Stimulated activated naive CD8-positive, alpha-beta T cell treated with anti-CD3 and anti-CD28 coated beads, Interleukin-15, Interleukin-2, amounts not matched to agents 100 ng/mL and 50 ng/mL, for 24 hours (primary cell): ENCODE measurements at regions not wholly inside any gene's neighbourhood (a gene's known extent, or its start where the extent isn't known, plus 50 kb on each side); places are given as distances from the start of the nearest gene placed in this dataset.

Experiments used
- H3K27ac Mint-ChIP-seq: one replicate; pipeline ENCODE4 v1.8.0; 2021; ENCODE audit warnings: mild to moderate bottlenecking, mixed read lengths
- H3K27me3 Mint-ChIP-seq: one replicate; pipeline ENCODE4 v1.8.0; 2021; ENCODE audit warnings: mixed read lengths
- H3K36me3 Mint-ChIP-seq: one replicate; pipeline ENCODE4 v1.8.0; 2021; ENCODE audit warnings: low read depth, mixed read lengths
- H3K4me1 Mint-ChIP-seq: one replicate; pipeline ENCODE4 v1.8.0; 2021; ENCODE audit warnings: low read depth, mixed read lengths
- H3K4me3 Mint-ChIP-seq: one replicate; pipeline ENCODE4 v1.8.0; 2021; ENCODE audit warnings: mild to moderate bottlenecking, mixed read lengths
- H3K9me3 Mint-ChIP-seq: one replicate; pipeline ENCODE4 v1.8.0; 2021; ENCODE audit warnings: mixed read lengths

DNA sequence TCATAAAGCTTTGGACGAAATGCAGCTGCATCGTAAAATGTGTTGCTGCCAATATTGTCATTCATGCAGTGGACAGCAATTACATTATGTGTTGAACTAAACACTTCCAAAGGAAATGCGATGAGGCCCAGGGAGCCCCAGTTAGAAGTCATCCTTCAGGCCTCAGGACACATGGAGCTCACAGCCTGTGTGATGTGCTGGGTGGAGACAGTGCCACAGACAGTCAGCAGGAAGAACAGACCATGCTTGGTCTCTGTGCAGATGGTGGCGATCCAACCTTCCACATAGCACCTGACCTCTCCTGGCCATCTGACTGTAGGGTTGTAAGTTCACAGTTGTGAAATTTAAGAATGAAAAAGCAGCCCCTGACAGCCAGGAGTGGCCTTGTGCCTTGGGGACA lies 118.3 kb upstream of the ALKAL2 start:
- H3K27me3 Mint-ChIP-seq = no peaks in the 10 kb centered on the region
- H3K27ac Mint-ChIP-seq = no peak overlapping the region
- H3K36me3 Mint-ChIP-seq = no peaks in the 10 kb centered on the region
- H3K4me3 Mint-ChIP-seq = no peak overlapping the region
- H3K9me3 Mint-ChIP-seq = peaks cover 15% of the 10 kb centered on the region
- H3K4me1 Mint-ChIP-seq = no peaks in the 10 kb centered on the region

DNA sequence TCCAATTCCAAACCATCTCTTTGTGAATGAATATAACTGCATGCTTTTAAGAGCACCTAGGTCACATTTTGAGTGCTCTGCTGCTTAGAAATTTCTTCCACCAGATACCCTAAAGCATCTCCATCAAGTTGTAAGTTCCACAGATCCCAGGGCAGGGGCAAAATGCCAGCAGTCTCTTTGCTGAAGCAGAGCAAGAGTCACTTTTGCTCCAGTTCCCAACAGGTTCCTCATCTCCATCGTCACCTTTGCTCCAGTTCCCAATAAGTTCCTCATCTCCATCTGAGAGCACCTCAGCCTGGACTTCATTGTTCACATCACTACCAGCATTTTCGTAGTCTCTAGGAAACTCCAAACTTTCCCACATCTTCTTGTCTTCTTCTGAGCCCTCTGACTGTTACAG lies 116.7 kb upstream of the ALKAL2 start:
- Mint-ChIP-seq H3K4me3 (no peak overlapping the region), H3K27me3 (no peaks in the 10 kb centered on the region), H3K4me1 (no peaks in the 10 kb centered on the region), H3K36me3 (no peaks in the 10 kb centered on the region), H3K9me3 (peaks cover 10% of the 10 kb centered on the region), H3K27ac (no peak overlapping the region)

DNA sequence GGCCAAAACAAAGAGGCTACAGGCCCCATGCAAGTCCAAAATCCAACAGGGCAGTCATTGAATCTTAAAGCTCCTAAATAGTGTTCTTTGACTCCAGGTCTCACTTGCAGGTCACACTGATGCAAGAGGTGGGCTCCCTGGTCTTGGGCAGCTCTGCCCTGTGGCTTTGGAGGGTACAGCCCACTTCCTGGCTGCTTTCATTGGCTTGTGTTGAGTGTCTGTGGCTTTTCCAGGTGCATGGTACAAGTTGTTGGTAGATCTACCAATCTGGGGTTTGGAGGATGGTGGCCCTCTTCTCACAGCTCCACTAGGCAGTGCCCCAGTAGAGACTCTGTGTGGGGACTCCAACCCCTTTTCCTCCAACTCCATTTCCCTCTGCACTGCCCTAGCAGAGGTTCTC lies 115.8 kb upstream of the ALKAL2 start:
- no peaks in the 10 kb centered on the region for H3K27me3 Mint-ChIP-seq
- no peaks in the 10 kb centered on the region for H3K36me3 Mint-ChIP-seq
- H3K9me3 Mint-ChIP-seq = peaks cover 10% of the 10 kb centered on the region
- H3K27ac Mint-ChIP-seq = no peak overlapping the region
- H3K4me1 Mint-ChIP-seq = no peaks in the 10 kb centered on the region
- no peak overlapping the region for H3K4me3 Mint-ChIP-seq

DNA sequence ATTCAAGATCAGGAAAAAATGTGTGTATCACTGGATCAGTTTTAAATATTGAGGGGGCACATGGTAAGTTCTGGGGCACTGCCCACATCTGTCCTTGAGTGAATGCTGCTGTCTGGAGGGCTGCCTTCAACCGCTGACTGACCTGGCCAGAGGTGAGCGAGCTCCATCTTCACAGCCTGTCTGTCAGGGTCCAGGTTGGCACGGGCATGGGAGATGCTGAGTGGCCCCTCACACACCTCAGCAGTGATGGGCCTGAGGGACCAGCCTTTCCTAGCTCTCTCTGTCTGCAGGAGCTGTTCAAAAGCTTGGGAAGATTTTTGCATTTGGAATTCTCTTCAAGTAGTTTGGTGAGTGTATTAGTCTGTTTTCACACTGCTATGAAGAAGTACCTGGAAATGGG lies 114.8 kb upstream of the ALKAL2 start:
- Mint-ChIP-seq H3K27me3 (no peaks in the 10 kb centered on the region), H3K4me3 (no peak overlapping the region), H3K9me3 (peaks cover 10% of the 10 kb centered on the region), H3K36me3 (no peaks in the 10 kb centered on the region), H3K4me1 (no peaks in the 10 kb centered on the region), H3K27ac (no peak overlapping the region)

DNA sequence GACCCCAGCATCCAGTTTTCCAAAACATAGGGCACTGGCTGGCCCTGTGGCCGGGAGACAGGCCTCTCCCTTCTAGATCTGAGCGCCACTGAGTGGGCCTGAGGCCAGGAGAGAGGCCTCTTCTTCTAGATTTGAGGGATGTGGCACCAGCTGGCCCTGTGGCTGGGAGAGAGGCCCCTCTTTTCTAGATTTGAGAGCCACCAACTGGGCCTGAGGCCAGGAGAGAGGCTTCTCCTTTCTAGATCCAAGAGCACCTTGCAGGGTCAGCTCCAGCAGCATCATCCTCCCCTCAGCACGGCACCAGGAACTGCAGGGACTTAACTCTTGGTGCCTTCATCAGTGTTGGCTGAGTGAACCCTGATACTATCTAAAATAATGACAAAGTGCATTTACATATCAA lies 114.3 kb upstream of the ALKAL2 start:
- H3K4me3 Mint-ChIP-seq = no peak overlapping the region
- H3K27me3 Mint-ChIP-seq = no peaks in the 10 kb centered on the region
- H3K36me3 Mint-ChIP-seq = no peaks in the 10 kb centered on the region
- H3K9me3 Mint-ChIP-seq = peaks cover 10% of the 10 kb centered on the region
- H3K4me1 Mint-ChIP-seq = no peaks in the 10 kb centered on the region
- no peak overlapping the region for H3K27ac Mint-ChIP-seq

DNA sequence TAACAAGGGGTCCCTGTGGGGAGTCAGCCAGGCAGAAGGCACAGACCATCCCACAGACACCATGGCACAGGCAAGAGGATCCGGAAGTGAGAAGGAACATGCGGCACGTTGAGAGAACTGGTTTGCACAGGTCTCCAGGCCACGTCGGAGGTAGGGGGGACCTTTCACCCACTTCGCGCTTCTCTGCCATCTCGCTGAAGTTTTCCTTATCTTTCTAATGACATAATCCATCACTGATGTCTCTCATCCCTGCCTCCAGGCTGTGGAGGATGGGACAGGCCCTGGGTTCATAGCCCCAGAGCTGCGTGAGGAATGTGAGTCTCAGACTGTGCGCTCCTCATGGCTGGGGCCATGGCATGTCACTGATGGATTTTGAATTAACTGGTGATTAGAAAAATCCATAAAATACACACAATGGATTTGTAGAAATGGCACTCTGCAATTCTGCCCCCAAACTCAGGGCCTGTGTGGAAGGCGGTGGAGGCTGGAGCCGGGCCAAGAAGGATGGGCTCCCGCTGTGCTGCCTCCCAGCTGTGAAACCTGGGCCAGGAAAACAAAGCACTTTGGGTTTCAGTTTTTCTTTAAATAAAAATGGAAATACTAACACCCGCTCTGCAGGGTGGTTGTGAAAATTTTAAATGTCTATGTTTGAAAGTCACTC lies 113.3 kb upstream of the ALKAL2 start:
- Mint-ChIP-seq H3K27ac (no peak overlapping the region), H3K27me3 (no peaks in the 10 kb centered on the region), H3K36me3 (no peaks in the 10 kb centered on the region), H3K9me3 (peaks cover 10% of the 10 kb centered on the region), H3K4me3 (no peak overlapping the region), H3K4me1 (no peaks in the 10 kb centered on the region)

DNA sequence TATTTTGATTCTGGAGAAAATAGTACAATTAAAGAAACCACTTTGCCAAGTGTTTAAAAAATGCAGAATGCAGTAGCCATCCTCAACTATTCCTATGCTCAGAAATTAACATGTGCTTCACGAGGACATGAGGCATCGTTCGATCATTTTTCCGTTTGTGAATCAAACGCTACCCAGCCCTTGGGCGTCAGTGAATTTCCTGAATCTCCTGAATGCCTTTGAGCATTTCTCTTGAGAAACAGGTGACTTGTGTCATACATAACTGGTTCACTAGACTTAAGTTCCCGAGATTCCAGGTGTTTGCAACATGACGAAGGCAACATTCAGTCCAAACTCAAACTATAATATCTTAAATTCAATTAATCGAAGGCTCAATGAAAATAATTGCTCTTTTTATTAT lies 110.0 kb upstream of the ALKAL2 start:
- Mint-ChIP-seq H3K27me3 (no peaks in the 10 kb centered on the region), H3K4me3 (no peak overlapping the region), H3K9me3 (no peaks in the 10 kb centered on the region), H3K27ac (no peak overlapping the region), H3K4me1 (peaks cover 17% of the 10 kb centered on the region), H3K36me3 (no peaks in the 10 kb centered on the region)

DNA sequence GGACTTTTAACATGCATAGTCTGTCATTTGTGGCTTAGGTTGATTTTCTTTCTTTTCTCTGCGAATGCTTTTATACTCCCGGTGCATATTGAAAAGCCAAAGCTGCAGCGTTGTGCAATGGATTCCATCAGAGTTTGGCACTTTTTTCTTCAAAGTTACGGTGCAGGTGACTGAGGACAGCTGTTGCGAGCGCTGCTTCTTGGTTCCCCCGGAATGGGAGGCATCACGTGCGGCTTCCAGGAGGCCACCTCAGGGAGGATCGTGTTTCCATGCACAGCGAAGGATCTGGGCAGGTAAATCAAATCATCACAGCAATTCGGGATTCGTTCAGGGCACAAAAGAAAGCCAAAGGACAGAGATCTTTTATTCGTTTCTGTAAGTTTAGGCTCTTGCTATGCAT lies 109.6 kb upstream of the ALKAL2 start:
- no peaks in the 10 kb centered on the region for H3K9me3 Mint-ChIP-seq
- H3K27me3 Mint-ChIP-seq = no peaks in the 10 kb centered on the region
- H3K27ac Mint-ChIP-seq = no peak overlapping the region
- H3K4me1 Mint-ChIP-seq = peaks cover 18% of the 10 kb centered on the region
- no peak overlapping the region for H3K4me3 Mint-ChIP-seq
- H3K36me3 Mint-ChIP-seq = no peaks in the 10 kb centered on the region

DNA sequence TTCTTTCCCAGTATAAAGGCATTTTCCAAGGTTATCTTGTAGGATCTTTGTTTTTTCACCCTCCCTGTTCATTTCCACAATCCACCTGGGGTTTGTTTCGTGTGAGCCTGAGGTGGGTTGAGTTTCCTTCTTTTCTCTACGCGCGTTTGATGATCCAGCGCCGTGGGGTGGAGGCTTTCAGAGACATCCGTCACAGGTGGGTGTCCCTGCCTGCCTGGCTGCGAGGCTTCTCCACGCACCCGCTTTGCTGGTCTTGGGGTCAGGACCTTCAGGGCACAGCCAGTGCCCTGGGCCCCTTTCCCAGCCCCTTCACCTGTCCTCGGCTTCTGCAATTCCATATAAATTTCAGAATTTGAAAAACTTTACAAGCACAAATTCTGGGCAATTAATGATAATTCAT lies 109.0 kb upstream of the ALKAL2 start:
- no peak overlapping the region for H3K27ac Mint-ChIP-seq
- peaks cover 18% of the 10 kb centered on the region for H3K4me1 Mint-ChIP-seq
- H3K36me3 Mint-ChIP-seq = no peaks in the 10 kb centered on the region
- H3K4me3 Mint-ChIP-seq = no peak overlapping the region
- H3K9me3 Mint-ChIP-seq = no peaks in the 10 kb centered on the region
- H3K27me3 Mint-ChIP-seq = no peaks in the 10 kb centered on the region

DNA sequence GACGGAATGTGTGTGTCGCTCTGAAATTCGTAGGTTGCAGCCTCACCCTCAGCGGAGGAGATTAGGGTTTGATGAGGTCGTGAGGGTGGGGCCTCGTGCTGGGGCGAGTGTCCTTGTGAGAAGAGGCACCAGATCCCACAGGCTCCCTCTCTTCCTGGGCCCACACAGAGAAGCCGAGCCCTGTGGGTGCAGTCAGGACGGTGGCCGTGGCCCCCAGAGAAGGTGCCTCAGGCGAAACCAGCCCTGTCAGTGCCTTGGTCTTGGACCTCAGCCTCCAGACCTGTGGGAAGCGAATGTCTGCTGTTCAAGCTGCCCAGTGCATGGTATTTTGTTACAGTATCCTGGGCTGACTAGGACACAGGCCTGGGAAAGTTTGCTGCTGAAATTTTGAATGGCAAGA lies 108.0 kb upstream of the ALKAL2 start:
- Mint-ChIP-seq H3K27me3 (no peaks in the 10 kb centered on the region), H3K27ac (no peak overlapping the region), H3K4me1 (peaks cover 18% of the 10 kb centered on the region), H3K4me3 (no peak overlapping the region), H3K36me3 (no peaks in the 10 kb centered on the region), H3K9me3 (no peaks in the 10 kb centered on the region)

DNA sequence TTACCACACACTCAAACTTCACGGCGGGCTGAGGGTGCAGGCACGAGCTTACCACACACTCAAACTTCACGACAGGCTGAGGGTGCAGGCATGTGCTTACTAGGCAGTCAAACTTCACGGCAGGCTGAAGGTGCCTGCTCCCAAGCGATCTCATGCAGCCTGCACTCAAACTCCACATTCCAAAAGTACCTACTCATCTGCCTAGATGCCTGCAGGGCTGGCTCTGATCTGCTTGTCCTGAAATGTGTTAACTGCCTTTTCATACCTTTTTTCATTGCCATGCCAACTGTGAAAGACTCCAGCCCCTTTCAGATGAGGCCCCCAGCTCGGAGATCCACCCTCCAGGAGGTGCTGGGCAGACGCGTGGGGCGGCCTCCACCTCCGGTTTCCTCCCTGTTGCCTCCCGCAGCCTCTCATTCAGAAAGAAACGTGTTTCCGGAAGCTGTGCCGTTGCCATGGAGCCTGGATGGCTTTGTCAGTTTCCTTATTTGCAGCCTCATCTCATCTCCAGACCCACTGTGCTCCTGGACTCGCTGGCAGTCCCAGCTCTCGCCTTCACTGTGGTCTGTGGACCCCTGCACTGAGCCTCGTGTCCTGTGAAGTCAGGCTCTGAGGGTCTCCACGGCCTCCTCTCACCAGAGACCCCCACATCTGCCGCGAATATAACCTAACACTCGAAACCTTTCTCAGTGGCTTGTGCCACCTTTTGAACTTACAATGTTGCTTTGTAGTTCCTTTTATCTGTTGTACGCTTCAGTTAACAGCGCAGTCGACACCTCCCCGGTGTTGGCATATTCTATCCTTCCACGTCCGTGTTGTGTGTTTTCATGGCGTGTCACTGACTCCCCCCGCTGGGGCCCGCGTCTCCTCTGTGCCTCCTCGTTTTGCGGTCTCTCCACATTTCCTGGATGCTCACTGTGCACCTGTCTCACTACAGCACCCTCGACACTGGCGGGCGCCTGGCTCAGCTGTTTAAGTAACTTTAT lies 106.1 kb upstream of the ALKAL2 start:
- Mint-ChIP-seq H3K9me3 (no peaks in the 10 kb centered on the region), H3K4me3 (peak overlapping the region; percentile 66), H3K27me3 (no peaks in the 10 kb centered on the region), H3K36me3 (no peaks in the 10 kb centered on the region), H3K27ac (peak overlapping the region; percentile 67), H3K4me1 (peaks cover 18% of the 10 kb centered on the region)

DNA sequence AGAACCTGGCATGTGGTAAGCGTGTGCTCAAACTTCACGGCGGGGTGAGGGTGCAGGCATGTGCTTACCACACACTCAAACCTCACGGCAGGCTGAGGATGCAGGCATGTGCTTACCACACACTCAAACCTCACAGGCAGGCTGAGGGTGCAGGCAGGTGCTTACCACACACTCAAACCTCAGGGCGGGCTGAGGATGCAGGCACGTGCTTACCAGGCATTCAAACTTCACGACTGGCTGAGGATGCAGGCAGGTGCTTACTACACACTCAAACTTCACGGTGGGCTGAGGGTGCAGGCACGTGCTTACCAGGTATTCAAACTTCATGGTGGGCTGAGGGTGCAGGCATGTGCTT lies 105.0 kb upstream of the ALKAL2 start:
- Mint-ChIP-seq H3K27me3 (no peaks in the 10 kb centered on the region), H3K4me1 (peaks cover 18% of the 10 kb centered on the region), H3K36me3 (no peaks in the 10 kb centered on the region), H3K27ac (no peak overlapping the region), H3K4me3 (no peak overlapping the region), H3K9me3 (no peaks in the 10 kb centered on the region)

DNA sequence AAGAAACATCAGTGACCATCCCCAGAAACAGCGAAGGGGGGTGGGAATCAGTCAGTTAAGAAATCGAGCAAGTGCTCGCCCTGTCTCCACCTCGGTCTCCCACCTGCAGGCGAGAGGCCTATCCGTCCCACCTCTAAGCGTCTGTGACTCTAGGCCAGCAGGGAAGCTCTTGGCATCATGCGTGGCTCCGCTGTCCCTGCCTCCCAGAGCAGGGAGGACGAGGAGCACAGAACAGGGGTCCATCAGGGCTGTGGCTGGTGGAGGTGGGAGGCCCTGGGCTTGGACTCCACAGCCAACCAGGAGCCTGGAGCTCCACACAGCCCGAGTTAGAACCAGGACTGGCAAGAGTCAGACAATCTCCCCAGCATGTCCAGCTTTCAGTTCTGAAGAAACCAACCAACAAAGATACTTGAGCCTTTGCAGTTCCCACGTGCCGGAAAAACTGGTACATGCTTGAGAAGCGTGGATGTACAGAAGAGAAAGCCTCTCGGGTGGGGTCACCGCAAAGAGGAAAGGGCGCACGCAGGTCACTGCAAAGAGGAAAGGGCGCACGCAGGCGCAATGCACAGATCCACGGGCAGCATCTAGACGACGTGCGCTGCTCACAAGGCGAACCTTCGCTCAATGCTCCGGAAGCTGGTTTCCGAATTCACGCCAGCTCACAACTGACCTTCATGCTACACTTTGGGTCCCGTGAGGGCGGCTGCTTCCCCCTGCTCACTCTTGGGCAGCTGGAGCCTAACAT lies 104.5 kb upstream of the ALKAL2 start:
- Mint-ChIP-seq H3K4me1 (peaks cover 18% of the 10 kb centered on the region), H3K9me3 (no peaks in the 10 kb centered on the region), H3K27ac (no peak overlapping the region), H3K36me3 (no peaks in the 10 kb centered on the region), H3K27me3 (no peaks in the 10 kb centered on the region), H3K4me3 (no peak overlapping the region)

DNA sequence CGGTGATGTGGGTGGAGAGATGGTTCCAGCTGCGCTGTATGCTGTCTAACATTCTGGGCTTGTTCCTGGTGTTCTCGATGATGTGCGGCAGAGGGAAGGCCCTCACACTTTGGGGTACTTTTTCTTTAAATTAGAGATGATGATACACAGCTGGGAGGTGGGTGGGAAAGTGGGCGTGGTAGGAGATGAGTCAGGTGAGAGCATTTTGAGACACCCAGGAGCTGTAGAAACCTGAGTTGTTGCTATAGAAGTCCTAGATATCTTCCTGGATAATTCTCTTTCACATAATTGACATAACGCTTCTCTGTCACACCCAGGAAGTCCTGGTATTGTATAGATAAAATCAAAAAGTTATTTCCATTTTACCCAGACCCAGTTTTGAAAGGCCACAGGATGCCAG lies 103.8 kb upstream of the ALKAL2 start:
- no peaks in the 10 kb centered on the region for H3K27me3 Mint-ChIP-seq

DNA sequence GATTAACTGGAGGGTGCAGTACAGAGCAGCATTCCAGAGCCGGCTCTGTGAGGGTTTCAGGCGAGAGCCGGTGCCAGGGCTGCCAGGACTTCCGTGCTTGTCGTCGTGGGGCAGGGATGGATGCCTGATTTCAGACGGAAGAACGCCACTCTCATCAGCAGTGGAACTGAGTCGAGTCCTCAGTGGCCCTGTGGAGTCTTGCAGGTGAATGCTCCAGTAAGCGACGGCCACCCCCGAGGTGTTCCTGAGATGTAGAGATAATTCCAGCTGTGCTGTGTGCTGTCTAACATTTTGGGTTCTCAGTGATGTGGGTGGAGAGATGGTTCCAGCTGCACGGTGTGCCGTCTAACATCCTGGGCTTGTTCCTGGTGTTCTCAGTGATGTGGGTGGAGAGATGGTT lies 103.1 kb upstream of the ALKAL2 start:
- H3K36me3 Mint-ChIP-seq = no peaks in the 10 kb centered on the region
- no peaks in the 10 kb centered on the region for H3K9me3 Mint-ChIP-seq
- H3K4me1 Mint-ChIP-seq = peaks cover 18% of the 10 kb centered on the region
- no peak overlapping the region for H3K4me3 Mint-ChIP-seq
- H3K27ac Mint-ChIP-seq = no peak overlapping the region
- no peaks in the 10 kb centered on the region for H3K27me3 Mint-ChIP-seq

More for the DNA sequence above, 103.8 kb upstream of the ALKAL2 start:
- no peaks in the 10 kb centered on the region for H3K36me3 Mint-ChIP-seq
- H3K9me3 Mint-ChIP-seq = no peaks in the 10 kb centered on the region
- no peak overlapping the region for H3K27ac Mint-ChIP-seq
- no peak overlapping the region for H3K4me3 Mint-ChIP-seq
- peaks cover 18% of the 10 kb centered on the region for H3K4me1 Mint-ChIP-seq
